GM19238 (cell line): ENCODE measurements at regions not wholly inside any gene's neighbourhood (a gene's known extent, or its start where the extent isn't known, plus 50 kb on each side); places are given as distances from the start of the nearest gene placed in this dataset.
"Not testable (repeated sequence)": the region's sequence is repeated elsewhere in the genome, so short reads cannot be mapped to it uniquely, and the experiment has no call there.

ENCODE experiments used
- DNase-seq: peaks from one replicate; pipeline ENCODE4 v3.0.0; 2011; ENCODE audit warnings: low spot score; ENCODE audit not compliant: insufficient read length

DNA sequence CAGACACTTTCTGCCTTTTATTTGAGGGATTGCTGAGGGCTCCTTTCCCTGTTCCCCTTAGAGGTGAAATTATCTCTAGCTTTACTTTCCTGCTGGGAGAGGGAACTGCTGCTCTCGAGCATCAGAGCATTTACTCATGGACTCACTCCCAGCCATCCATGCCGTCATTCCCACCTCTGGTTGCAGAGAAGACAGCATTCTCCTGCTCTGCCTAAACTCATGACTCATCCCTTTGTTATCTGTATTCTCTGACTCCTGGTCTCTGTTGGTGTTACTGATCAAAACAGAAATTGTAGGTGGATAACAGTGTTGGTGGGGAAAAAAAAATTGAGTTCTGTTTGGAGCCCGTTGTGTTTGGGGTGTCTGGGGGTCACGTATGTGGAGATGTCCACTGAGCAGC is 159.3 kb downstream of the TTC8 start:
- no peak for DNase-seq

DNA sequence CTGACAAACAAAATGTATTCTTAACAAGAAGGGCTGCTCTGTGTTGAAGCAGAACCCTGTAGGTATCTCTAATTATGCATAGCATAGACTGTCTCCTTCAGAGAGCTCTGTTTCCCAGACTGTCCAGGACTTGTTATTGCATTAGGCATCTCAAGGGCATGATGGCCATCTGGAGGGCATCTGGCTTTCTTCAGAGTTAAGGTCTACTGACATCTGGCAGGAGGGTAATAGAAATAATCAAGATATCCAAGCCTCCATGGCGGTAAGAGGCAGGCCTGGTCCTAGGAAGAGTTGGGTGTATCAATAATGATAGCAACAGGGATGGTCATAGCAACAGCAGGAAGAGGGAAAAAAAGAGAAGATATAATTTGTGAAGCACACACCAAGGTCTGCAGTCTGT is 161.2 kb downstream of the TTC8 start:
- DNase-seq, result no peak

DNA sequence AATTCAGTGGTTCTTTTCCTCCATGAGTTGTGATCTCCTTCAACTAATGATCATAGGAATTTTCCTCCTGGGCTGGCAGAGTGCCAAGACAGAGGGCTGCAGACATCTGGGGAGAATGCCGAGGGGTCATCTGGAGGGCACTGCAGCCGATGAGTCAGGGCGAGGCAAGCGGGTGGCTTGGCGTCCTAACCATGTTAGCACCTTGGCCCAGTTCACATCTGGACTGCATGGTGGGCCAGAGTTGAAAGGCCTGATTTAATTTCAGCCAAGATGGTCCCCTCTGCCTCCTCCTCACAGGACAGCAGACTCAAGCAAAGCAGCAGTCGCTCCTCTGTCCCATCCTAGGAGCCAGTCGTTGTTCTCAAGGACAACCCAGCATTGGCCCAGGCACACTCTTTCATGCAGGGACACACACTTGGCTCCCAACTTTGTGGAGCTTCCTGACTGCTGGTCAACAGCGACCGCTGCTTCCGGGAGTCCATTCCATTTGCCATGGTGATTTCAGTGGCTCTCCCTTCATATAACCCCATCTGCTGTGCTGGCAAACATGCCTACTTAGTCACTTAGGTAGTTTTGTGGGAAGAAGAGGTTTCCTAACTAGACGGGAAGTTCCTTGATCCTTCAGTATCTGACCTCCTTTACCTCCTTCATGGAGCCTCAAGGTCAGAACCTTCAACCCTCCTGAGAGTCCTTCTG is 161.8 kb downstream of the TTC8 start:
- no peak for DNase-seq

DNA sequence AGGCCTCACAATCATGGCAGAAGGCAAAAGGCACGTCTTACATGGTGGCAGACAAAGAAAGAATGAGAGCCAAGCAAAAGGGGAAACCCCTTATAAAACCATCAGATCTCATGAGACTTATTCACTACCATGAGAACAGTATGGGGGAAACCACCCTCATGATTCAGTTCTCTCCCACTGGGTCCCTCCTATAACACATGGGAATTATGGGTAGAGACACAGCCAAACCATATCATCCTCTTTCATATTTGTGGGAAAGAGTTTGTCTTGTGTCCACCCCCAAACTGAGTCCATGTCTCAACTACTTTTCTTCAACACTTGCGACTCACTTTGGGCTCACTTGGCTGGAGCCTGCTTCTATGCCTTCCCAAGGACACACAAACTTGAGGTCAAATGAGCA is 162.5 kb downstream of the TTC8 start:
- DNase-seq, result not testable (repeated sequence)

DNA sequence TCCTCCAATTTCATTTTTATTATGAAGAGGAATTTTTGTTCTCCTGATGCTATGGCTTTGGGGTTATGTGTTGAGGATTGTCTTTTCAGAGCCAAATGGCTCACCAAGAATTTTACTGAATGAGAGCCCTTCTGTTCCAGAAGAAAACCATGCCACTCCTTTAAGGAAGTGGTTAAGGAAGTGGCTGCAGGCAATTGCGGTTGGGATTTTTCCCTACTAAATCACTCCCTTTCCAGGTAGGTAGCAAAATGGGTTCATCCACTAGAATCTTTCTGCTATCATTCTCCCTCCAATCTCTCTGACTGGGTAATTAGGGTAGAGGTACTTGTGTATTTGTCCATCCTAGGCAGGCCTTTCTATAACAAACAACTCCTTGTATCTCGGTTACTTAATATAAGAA is 163.1 kb downstream of the TTC8 start:
- DNase-seq, result no peak

DNA sequence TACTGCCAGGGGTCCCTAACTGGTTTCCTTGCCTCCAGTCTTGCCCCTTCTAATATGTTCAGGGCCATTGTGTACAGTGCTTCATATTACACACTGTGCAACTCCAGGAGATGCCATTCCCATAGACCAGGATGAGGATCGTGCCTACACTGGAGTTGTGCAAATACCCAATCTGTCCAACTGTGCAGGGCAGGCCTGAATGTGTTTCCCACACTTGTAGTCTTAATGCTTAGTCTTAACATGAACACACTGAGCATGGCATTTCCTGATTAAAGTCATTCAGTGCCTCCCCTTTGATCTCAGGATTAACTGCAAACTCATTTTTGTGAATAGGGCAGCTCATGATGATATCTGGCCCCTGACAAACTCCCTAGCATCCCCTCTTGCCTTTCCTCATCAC is 165.5 kb downstream of the TTC8 start:
- DNase-seq, result no peak

DNA sequence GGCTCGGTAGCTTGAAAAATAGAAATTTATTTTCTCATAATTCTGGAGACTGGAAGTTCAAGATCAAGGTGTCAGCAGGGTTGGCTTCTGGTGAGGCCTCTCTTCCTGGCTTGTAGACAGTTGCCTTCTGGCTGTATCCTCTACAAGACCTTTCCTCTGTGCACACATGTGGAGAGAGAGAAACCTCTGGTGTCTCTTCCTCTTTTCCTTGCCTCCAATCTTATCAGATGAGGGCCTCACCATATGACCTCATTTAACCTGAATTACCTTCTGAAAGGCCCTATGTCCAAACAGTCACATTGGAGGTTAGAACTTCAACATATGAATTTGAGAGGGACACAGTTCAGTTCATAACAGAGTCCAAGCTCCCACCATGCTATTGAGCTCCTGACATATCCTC is 166.4 kb downstream of the TTC8 start:
- no peak for DNase-seq

DNA sequence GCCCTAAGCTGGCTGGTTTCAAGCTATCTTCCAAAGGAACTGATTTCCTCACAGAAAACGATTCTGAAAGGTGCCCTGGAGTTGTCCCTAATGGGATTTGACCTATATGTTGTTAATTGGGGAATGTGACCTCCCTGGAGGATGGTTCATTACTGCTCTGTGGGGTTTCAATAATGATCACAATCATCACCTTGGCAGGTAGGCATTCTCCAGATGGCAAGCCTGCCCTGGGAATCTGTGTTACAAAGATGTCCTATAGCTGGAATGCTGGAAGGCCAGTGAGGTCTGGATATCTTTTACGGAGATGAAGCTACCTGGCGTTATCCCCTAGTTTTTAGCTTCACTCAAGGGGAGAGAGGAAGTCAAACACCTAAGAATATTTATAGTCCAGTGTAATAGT is 167.6 kb downstream of the TTC8 start:
- DNase-seq, result no peak

DNA sequence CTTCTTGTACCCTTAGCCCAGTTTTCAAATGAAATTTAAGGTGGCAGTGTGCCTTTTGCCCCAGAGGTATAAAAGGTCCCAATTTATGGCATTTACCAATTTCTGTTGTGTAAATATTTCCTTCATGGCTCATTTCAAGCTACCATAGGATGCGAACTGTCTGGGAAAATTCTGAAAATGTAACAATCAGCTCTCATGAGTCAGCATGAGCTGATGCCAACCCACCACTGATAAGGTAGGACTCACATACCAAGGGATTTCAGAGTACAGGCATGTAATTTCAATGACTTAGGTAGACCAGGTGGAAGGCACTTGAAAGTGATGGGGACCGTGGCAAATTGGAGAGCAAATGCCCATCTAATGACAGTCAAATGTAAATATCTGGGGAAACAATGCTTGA is 169.5 kb downstream of the TTC8 start:
- no peak for DNase-seq

DNA sequence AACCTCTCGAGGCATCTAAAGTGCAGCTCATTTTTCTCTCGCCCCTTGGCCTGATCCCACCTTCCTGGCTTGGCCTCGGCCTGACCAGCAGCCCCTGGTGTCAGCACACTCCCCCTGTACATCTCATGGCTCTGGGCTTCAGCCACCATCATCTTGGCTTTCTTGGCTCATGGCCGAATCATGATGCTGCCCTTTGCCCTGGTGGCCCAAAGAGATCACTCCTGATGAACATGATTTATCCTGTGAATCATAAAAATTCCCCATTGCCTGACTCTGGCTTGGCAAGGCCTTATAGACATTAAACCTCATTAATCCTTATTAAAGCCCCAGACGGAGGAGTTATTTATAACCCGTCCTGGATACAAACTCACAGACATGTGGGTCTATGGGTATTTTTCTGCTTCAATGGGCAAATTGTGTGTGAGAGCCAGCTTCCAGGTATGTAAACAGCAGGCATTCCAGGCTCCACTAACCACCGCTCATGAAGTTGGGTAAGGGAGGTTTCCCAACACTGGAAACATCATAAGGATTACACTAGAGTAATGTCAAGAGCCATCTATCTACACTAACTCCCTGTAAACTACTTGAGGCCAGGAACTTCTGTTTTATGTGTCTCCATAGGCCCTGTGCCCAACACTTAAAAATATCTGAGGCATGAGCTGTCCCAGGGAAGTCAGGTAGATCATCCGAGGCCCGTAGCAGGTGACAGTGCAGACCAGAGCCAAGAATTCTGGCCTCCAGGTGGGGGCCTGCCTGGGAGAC is 171.2 kb downstream of the TTC8 start:
- no peak for DNase-seq

DNA sequence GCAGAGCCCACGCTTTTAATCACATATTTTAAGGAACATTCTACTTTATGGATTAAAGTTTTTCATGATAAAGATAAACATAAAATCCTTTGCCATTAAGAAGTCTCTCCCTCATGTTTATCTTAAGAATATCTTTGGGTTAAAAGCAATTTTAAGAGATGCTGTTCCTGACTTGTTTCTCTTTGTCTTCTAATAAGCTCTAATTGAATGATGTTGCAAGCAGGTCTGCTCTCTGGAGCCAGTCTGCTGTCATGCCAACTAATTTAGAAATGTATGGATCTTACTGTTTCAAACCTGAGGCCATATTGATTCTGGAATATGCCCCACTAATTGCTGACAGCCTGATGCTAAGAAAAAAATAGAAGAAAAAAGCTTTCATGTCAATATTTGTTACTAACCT is 173.6 kb downstream of the TTC8 start:
- DNase-seq, result no peak

DNA sequence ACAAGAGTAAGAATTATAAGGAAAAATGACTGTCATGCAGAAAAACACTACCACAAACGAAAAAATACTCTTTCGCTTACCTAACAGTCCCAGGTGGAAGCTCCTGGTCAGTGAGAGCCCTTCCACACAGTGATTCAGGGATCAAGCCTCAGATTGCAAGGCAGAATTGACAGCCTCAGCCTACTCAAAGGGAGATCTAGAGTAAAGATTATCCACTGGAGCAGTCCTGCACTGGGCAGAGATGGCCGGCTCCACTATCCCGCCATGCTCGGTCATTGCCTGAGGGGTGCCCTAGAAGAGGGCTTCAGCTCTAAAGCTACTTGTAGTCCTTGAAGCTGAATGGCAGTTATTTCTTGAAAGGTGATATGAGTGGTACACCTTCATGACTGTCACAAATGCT is 174.7 kb downstream of the TTC8 start:
- DNase-seq, result no peak

DNA sequence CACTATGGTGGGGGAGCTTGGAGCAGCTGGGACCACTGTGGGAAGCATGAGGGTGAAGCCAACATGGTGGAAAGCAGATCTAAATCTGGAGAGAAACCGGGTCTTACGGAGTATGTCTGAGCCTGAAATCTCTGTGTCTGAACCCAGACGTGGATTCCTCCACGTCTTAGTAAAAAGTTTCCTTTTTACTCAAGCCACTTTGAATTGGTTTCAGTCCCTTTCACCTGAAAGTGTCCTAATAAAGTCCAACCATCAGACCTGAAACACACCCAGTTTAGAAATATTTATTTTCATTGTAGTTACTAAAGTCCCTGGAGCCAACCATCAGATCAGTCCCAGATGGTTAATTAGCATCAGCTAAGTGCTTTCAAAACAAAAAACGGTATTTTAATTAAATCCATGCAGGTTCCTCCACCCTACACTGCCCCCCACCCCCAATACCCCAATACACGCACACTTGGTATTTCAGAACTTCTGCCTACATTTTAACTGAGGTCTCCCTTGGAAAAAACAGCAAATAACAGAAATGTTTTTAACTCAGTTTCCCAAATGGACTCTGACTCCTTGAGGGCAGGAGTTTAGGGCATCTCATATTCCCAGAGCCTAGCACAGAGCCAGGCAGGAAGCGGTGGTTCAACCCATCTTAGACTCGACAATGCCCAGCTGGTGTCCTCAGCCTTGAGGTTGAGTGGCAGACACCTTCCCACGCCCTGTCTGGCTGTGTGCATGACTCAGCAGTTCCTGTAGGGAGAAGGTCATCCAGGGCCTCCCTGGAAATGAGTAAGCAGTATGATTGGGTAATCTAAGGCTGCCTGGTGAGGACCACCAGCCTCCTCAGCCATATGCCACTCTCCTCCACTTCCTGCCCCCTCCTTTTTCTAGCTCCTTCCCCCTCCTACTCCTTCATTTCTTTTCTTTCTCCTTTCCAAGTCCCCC is 175.8 kb downstream of the TTC8 start:
- DNase-seq, result no peak

DNA sequence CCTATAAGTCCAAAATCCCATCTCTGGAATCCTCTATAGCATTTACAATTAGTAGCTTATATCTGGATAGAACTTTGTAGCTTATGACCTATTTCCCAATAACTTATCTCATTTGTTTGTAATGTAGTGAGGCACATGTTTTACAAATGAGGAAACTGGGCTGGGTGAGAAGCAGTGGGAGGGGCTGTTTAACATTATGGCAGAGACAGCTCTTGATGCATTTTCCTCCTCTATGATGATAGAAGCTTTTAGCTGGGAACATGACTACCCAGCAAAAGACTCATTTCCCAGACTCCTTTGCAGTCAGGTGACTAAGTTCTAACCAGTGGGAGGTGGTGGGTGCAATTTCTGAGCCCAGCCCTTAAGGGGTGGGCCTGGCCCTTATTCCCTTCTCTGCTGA is 179.7 kb downstream of the TTC8 start:
- DNase-seq, result no peak

DNA sequence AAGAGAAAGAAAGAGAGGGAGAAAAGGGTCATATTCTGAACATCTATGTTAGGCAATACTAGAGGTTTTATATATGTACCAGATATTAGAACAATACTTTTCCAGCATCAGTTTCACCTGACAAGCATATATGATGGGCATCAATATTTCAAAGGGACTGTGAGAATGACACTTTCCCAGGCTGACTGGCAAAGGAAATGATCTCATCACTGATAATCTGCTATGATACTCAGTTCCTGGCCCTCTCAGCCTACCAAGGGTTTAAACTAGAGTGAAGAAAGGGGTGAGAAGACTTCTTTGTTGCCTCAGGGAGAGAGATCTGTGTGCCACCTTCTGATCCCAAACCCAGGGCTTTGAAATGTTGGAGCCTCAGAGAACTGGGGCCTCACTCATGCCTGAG is 183.5 kb downstream of the TTC8 start:
- no peak for DNase-seq

DNA sequence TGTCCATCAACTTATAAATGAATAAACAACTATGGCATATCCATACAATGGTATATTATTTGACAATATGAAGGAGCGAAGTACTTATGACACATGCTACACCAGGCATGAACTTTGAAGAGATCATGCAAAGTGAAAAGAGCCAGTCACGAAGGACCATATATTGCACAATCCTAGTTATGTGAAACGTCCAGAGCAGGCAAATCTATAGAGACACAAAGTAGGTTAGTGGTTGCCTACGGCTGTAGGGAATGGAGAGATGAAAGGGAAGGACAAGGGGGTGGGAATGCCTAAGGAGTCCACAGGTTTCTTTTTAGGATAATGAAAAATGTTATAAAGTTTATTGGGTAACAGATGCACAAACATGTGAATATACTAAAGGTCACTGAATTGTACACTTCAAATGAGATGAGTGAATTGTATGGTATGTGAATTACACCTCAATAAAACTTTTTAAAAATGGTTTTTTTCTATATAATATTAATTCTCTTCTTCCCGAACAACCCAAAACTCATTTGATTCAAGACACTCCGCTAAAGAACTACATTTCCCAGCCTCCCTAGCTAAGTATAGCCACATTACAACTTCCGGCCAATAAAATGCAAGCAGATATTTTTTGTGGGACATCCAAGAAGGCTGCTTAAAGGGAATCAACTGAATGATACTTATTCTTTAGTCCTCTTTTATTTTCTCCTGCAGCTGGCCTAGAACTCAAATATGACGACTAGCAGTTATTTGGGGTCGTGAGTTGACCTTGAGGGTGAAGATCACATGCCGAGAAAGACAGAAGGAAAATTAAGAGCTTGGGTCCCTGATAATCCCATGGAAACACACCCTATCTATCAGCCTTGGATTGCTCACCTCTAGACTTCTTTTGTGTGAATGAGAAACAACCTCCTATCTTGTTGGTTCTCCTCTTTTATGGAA is 187.2 kb downstream of the TTC8 start:
- no peak for DNase-seq

DNA sequence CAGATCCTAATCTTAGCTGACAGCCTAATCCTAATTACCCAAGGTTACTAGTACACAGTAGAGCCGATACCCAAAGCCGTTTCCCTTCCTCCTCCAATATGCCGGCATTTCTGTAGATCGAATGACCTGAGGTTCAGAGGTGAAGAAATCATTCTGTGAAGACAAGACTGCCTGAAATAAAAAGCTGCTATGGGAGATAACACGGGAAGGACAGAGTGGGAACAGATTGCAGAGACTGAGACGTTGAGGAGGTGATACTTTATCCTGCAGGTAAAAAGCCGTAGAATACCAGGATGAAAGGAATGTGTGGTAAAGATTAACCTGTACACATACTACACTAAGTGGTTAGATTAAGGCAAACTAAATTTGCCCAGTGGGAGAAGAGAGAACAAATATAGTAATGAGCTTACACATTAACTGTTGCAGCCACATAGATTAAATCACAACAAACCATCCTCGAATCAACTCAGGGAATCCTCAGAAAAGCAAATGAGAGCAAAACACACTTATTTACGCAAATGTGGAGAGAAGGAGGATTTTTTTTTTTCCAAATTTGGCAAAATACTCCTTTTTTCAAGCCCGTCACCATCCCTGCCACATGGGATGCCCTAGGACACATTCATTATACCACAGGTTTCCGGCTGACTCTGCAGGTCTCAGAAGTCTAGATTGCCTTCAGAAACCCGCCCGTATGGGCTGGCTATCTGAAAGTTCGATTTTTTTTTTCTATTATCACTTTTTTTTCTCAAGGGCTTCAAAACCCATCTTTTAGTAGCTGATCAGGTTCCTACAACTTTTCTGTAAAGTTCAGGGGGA is 188.0 kb downstream of the TTC8 start:
- DNase-seq, result no peak

DNA sequence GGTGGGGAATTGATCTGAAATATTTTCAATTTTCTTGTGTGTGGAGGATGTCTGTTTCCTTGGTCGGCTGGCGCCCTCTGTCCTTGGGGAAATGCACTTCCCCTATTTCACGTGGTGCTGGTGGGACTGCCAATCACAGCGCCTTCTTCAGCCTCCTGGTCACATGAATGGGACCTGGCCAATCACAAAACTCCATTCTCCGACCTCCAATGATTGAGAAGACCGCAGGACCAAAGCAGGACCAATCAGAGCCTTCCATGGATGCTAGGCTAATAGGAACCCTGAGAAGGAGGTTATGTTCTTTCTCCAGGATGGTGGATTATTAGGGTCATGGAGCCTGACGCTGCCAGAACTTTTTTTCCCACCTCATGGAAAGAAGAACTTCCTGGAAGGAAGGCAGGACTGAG is 188.7 kb downstream of the TTC8 start:
- DNase-seq, result no peak

DNA sequence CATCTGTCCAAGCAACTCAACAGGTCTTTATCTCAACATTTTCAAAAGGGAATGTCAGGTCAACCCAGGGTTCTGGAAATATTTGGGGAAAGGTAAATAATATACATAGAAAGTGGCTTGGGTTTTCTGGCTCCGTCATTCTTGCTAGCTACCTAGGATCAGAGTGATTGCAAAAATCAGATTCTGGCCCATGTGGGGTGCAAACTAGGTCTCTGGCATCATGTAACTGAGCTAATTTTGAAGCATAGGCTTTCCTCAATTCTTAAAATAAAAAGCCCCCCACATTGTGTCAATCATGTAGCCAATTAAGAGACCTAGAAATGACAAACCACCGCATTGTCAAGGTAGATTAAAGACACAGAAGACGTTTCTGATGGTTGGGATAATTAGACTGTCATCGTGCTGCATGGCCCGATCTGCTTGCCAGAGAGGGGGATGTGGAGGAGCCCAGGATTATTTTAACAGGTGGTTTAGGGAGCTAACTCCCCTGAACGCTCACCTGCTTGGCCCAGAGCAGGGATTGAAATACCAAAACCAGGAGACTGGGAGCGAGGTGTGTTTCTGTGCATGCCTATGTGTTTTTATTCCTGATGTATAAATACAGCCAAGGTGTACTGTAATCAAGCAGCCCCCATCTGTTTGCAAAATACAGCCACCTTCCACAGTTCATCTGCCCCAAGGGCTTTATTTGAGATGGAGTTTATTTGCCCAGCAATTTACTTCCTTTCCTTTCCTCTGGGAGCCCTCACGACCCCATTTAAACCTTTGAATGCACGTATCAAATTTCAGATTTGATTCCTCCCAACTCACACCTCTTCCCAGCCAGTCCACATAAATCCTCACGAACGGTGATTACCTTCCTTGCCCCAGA is 189.5 kb downstream of the TTC8 start:
- no peak for DNase-seq
